A549 (cell line): ENCODE measurements at regions not wholly inside any gene's neighbourhood (a gene's known extent, or its start where the extent isn't known, plus 50 kb on each side); places are given as distances from the start of the nearest gene placed in this dataset.

Source experiments
- ATAC-seq, 2 experiments: fragments of 200-7000 bp in 1 of 2; fragments of >200 bp in 1 of 2; cut with Nextera tagmentation in 1 of 2; cut with Tn5 transposase in 1 of 2; 3 replicates each; pipeline versions ENCODE4 v1.8.0 to v1.9.1; 2018 to 2020; ENCODE audit warnings: mild to moderate bottlenecking in 1 of 2, moderate library complexity in 1 of 2
- CTCF ChIA-PET: fragments of 300-600 bp; sonication (Branson Sonifier 250); formaldehyde crosslinking; extraction: SDS; loops from one replicate; lab custom pipeline; 2021; ENCODE audit warnings: antibody characterized with exemption, inconsistent platforms; lab: Yijun Ruan, JAX
- POLR2A ChIA-PET: fragments of 350-600 bp; formaldehyde crosslinking; extraction: SDS; loops from one replicate; lab custom pipeline; 2021; ENCODE audit warnings: antibody characterized with exemption, inconsistent platforms; lab: Yijun Ruan, JAX
- DNase-seq, 2 experiments: peaks; one replicate each; pipeline versions ENCODE4 v3.0.0 to v3.0.0-alpha.2; 2011 to 2016; ENCODE audit warnings: low read depth in 1 of 2, low spot score in 1 of 2
- FAIRE-seq: peaks from 2 replicates; lab custom pipeline; 2011; peaks lifted over from hg19 to GRCh38; lab: Jason Lieb, UNC
- H3K27ac ChIP-seq, 2 experiments: fragments of >200 bp; sonication (Bioruptor Twin); formaldehyde crosslinking; 3 replicates each; pipeline ENCODE4 v1.5.1; 2016 to 2017
- H3K4me1 ChIP-seq: fragments of >200 bp; sonication (Bioruptor Twin); formaldehyde crosslinking; 3 replicates; pipeline ENCODE4 v1.6.1; 2016
- H3K4me2 ChIP-seq: fragments of >200 bp; sonication (Bioruptor Twin); formaldehyde crosslinking; 3 replicates; pipeline ENCODE4 v1.6.1; 2016
- H3K4me3 ChIP-seq: fragments of >200 bp; sonication (Bioruptor Twin); formaldehyde crosslinking; 3 replicates; pipeline ENCODE4 v1.5.1; 2016
- H3K9me3 ChIP-seq: fragments of >200 bp; sonication (Bioruptor Twin); formaldehyde crosslinking; 3 replicates; pipeline ENCODE4 v1.6.1; 2016
- CBX2 ChIP-seq: fragments of 200-600 bp; sonication (generic); IDR thresholded peaks from 2 replicates; pipeline ENCODE4 v1.6.1; 2016; ENCODE audit warnings: low read depth, mild to moderate bottlenecking, borderline replicate concordance
- CBX8 ChIP-seq: fragments of 200-600 bp; sonication (generic); IDR thresholded peaks from 2 replicates; pipeline ENCODE4 v1.6.1; 2016
- CEBPB ChIP-seq, 2 experiments: fragments of >200 bp in 1 of 2; sonication (Bioruptor Twin) in 1 of 2; formaldehyde crosslinking in 1 of 2; IDR thresholded peaks; 2 replicates each; pipeline ENCODE4 v1.6.1; 2012 to 2016
- ESRRA ChIP-seq: fragments of 150-350 bp; IDR thresholded peaks from 2 replicates; pipeline ENCODE4 v1.6.1; 2014; ENCODE audit warnings: mild to moderate bottlenecking, low read length, borderline replicate concordance
- FOSL2 ChIP-seq, 2 experiments: fragments of 450-650 bp in 1 of 2; fragments of >200 bp in 1 of 2; sonication (Bioruptor Twin) in 1 of 2; formaldehyde crosslinking; IDR thresholded peaks; 2 replicates each; pipeline versions ENCODE4 v1.5.0 to v1.6.1; 2016 to 2020; ENCODE audit warnings: mild to moderate bottlenecking in 1 of 2, moderate library complexity in 1 of 2
- FOXS1 ChIP-seq: fragments of 250-450 bp; sonication (Bioruptor Pico); IDR thresholded peaks from 2 replicates; pipeline ENCODE4 v1.5.0; 2020; ENCODE audit warnings: mild to moderate bottlenecking, moderate library complexity
- GATA3 ChIP-seq: IDR thresholded peaks from 2 replicates; pipeline ENCODE4 v1.6.1; 2012; ENCODE audit warnings: borderline replicate concordance
- HDAC2 ChIP-seq: fragments of 200-600 bp; sonication (generic); IDR thresholded peaks from 2 replicates; pipeline ENCODE4 v1.6.1; 2016
- HOXB13 ChIP-seq: fragments of 250-450 bp; sonication (Bioruptor Pico); IDR thresholded peaks from 2 replicates; pipeline ENCODE4 v1.5.0; 2020; ENCODE audit warnings: low read depth, mild to moderate bottlenecking, moderate library complexity
- HOXB5 ChIP-seq: fragments of 250-450 bp; sonication (Bioruptor Pico); IDR thresholded peaks from 2 replicates; pipeline ENCODE4 v1.5.0; 2020; ENCODE audit warnings: mild to moderate bottlenecking, moderate library complexity
- JUN ChIP-seq, 2 experiments: fragments of >200 bp; sonication (Bioruptor Twin); formaldehyde crosslinking; IDR thresholded peaks; 2 replicates in 1 of 2; 3 replicates in 1 of 2; pipeline ENCODE4 v1.6.1; 2016 to 2017
- MAFK ChIP-seq: fragments of 450-650 bp; IDR thresholded peaks from 2 replicates; pipeline ENCODE4 v1.6.1; 2014; ENCODE audit not compliant: partially characterized antibody
- MAZ ChIP-seq: fragments of 150-350 bp; IDR thresholded peaks from 2 replicates; pipeline ENCODE4 v1.6.1; 2014; ENCODE audit warnings: antibody characterized with exemption, low read depth, low read length, borderline replicate concordance
- NFE2L2 ChIP-seq: fragments of 150-350 bp; conservative IDR thresholded peaks from 2 replicates; pipeline ENCODE4 v1.6.1; 2014; ENCODE audit warnings: low read length
- POLR2A ChIP-seq: IDR thresholded peaks from 2 replicates; pipeline ENCODE4 v1.6.1; 2012; ENCODE audit warnings: mild to moderate bottlenecking, low read length
- RAD21 ChIP-seq, 2 experiments: fragments of >200 bp in 1 of 2; sonication (Bioruptor Twin) in 1 of 2; formaldehyde crosslinking in 1 of 2; IDR thresholded peaks in 1 of 2; conservative IDR thresholded peaks in 1 of 2; 2 replicates in 1 of 2; 3 replicates in 1 of 2; pipeline ENCODE4 v1.6.1; 2012 to 2018; ENCODE audit warnings: inconsistent platforms in 1 of 2
- RARB ChIP-seq: fragments of 250-450 bp; sonication (Bioruptor Pico); IDR thresholded peaks from 2 replicates; pipeline ENCODE4 v1.8.0; 2021; ENCODE audit warnings: mild to moderate bottlenecking, moderate library complexity
- RCOR1 ChIP-seq: fragments of 150-350 bp; IDR thresholded peaks from 2 replicates; pipeline ENCODE4 v1.6.1; 2014; ENCODE audit warnings: antibody characterized with exemption, low read length, low read depth
- REST ChIP-seq: fragments of 200-600 bp; sonication (generic); IDR thresholded peaks from 2 replicates; pipeline ENCODE4 v1.6.1; 2016; ENCODE audit warnings: antibody characterized with exemption, mild to moderate bottlenecking, moderate library complexity
- SREBF2 ChIP-seq: fragments of 450-650 bp; IDR thresholded peaks from 2 replicates; pipeline ENCODE4 v1.6.1; 2014; ENCODE audit warnings: mild to moderate bottlenecking, moderate library complexity
- TFCP2L1 ChIP-seq: fragments of 250-450 bp; sonication (Bioruptor Pico); IDR thresholded peaks from 2 replicates; pipeline ENCODE4 v1.5.0; 2021; ENCODE audit warnings: mild to moderate bottlenecking
- TP53 ChIP-seq: fragments of 250-450 bp; sonication (Bioruptor Pico); IDR thresholded peaks from 2 replicates; pipeline ENCODE4 v1.5.0; 2021; ENCODE audit warnings: mild to moderate bottlenecking, moderate library complexity
- ZC3H11A ChIP-seq: fragments of 450-650 bp; IDR thresholded peaks from 2 replicates; pipeline ENCODE4 v1.6.1; 2014; ENCODE audit warnings: antibody characterized with exemption, mild to moderate bottlenecking
- ZFP36 ChIP-seq: fragments of 450-650 bp; IDR thresholded peaks from 2 replicates; pipeline ENCODE4 v1.6.1; 2014; ENCODE audit warnings: borderline replicate concordance; ENCODE audit not compliant: partially characterized antibody
- ZNF302 ChIP-seq: fragments of 250-450 bp; sonication (Bioruptor Pico); IDR thresholded peaks from 2 replicates; pipeline ENCODE4 v1.9.0; 2021; ENCODE audit warnings: inconsistent platforms, mild to moderate bottlenecking, moderate library complexity
- WGBS: methylation state at CpG from one replicate; pipeline ENCODE4 v1.1.6; 2017; ENCODE audit errors: missing lambda C conversion rate; 5-methylcytosine and 5-hydroxymethylcytosine counted together
- TF ChIP-seq, protein P1 (sequence below): fragments of >200 bp; sonication (Bioruptor Twin); formaldehyde crosslinking; IDR thresholded peaks from 2 replicates; pipeline ENCODE4 v1.6.1; 2016
- TF ChIP-seq, protein P2 (sequence below): IDR thresholded peaks from 2 replicates; pipeline ENCODE4 v1.6.1; 2012
- TF ChIP-seq, protein P3 (sequence below): IDR thresholded peaks from 2 replicates; pipeline ENCODE4 v1.6.1; 2012
- TF ChIP-seq, protein P4 (sequence below): fragments of 250-450 bp; sonication (Bioruptor Pico); IDR thresholded peaks from 2 replicates; pipeline ENCODE4 v1.5.0; 2020; ENCODE audit warnings: low read depth, mild to moderate bottlenecking, moderate library complexity

GRCh38 chr1:181405584-181405983 lies 77.7 kb upstream of the CACNA1E start:
- no peak for TF ChIP-seq JUN (IDR thresholded peaks at IDR 0.05)
- no peak for TF ChIP-seq RAD21 (conservative IDR thresholded peaks at IDR 0.05 in 1 of 2, IDR thresholded peaks at IDR 0.05 in 1 of 2)
- TF ChIP-seq CBX2, result no peak
- TF ChIP-seq GATA3, result no peak
- no peak for TF ChIP-seq RCOR1
- TF ChIP-seq HOXB5 (CRISPR knock-in tag), result no peak
- no peak for TF ChIP-seq FOSL2 (IDR thresholded peaks at IDR 0.05)
- TF ChIP-seq FOSL2 (CRISPR knock-in tag; IDR thresholded peaks at IDR 0.05), result no peak
- no peak for TF ChIP-seq CEBPB (IDR thresholded peaks at IDR 0.05)
- no peak for TF ChIP-seq ESRRA
- TF ChIP-seq ZC3H11A, result no peak
- no peak for TF ChIP-seq HOXB13
- no peak for TF ChIP-seq FOXS1
- TF ChIP-seq CBX8, result no peak
- TF ChIP-seq HDAC2, result no peak
- Histone ChIP-seq H3K9me3 (no peaks in the 10 kb centered on the region), H3K4me2 (no peak overlapping the region), H3K4me3 (no peak overlapping the region), H3K27ac (no peak overlapping the region), H3K4me1 (no peaks in the 10 kb centered on the region)
- no peak for ATAC-seq
- CTCF ChIA-PET, result interaction anchor here (1.3 kb wide), 1 partner anchor 217 kb away, joined by 3 read pairs; no protein-coding TSS in a partner anchor
- no peak for FAIRE-seq
- WGBS, result 14% methylated on average over 2 of the region's 2 CpGs
- DNase-seq, result no peak
- POLR2A ChIA-PET, result no interaction called here

DNA sequence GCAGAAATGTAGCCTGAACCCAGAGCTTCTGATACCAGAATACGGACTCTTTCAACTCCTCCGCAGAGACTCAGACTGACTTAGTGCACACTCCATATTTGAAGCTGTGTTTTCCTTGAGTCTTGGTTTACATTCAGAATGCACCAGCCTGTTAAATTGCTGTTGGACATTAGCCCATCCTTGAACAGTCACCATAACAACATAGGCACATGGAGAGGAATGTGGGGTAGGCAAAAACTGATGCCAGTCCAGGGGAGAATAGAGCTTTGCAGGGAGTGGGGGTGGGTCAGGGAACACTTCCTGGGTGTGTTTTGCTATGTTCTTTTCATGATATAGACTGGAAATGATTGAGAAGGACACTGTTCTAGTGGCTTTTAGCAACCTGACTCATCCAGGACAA lies 76.3 kb upstream of the CACNA1E start:
- FAIRE-seq (no peak), ATAC-seq (no peak), DNase-seq (no peak)
- no peak overlapping the region for H3K4me3 ChIP-seq
- CTCF ChIA-PET, result interaction anchor here (0.5 to 1.3 kb wide), 2 partner anchors 218 to 493 kb away, joined by 3 read pairs; no protein-coding TSS in a partner anchor
- POLR2A ChIA-PET, result no interaction called here
- 45% methylated on average over 2 of the region's 2 CpGs for WGBS
- H3K4me1 ChIP-seq, result no peaks in the 10 kb centered on the region
- TF ChIP-seq MAZ (no peak), RAD21 (conservative IDR thresholded peaks at IDR 0.05 in 1 of 2, IDR thresholded peaks at IDR 0.05 in 1 of 2) (no peak), TP53 (CRISPR knock-in tag) (no peak), ZNF302 (CRISPR knock-in tag) (no peak), NFE2L2 (no peak), SREBF2 (no peak), ZFP36 (no peak), JUN (IDR thresholded peaks at IDR 0.05) (no peak), MAFK (no peak), ZC3H11A (no peak), POLR2A (no peak), RCOR1 (no peak), REST (no peak), CEBPB (IDR thresholded peaks at IDR 0.05) (no peak), TFCP2L1 (no peak), RARB (no peak)
- TF ChIP-seq, protein P1, sequence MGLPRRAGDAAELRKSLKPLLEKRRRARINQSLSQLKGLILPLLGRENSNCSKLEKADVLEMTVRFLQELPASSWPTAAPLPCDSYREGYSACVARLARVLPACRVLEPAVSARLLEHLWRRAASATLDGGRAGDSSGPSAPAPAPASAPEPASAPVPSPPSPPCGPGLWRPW, result no peak
- TF ChIP-seq, protein P2, sequence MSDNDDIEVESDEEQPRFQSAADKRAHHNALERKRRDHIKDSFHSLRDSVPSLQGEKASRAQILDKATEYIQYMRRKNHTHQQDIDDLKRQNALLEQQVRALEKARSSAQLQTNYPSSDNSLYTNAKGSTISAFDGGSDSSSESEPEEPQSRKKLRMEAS, result no peak
- TF ChIP-seq, protein P3, sequence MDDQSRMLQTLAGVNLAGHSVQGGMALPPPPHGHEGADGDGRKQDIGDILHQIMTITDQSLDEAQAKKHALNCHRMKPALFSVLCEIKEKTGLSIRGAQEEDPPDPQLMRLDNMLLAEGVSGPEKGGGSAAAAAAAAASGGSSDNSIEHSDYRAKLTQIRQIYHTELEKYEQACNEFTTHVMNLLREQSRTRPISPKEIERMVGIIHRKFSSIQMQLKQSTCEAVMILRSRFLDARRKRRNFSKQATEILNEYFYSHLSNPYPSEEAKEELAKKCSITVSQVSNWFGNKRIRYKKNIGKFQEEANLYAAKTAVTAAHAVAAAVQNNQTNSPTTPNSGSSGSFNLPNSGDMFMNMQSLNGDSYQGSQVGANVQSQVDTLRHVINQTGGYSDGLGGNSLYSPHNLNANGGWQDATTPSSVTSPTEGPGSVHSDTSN, result no peak
- TF ChIP-seq, protein P4, sequence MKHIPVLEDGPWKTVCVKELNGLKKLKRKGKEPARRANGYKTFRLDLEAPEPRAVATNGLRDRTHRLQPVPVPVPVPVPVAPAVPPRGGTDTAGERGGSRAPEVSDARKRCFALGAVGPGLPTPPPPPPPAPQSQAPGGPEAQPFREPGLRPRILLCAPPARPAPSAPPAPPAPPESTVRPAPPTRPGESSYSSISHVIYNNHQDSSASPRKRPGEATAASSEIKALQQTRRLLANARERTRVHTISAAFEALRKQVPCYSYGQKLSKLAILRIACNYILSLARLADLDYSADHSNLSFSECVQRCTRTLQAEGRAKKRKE, result no peak
- H3K4me2 ChIP-seq, result no peak overlapping the region
- no peaks in the 10 kb centered on the region for H3K9me3 ChIP-seq
- no peak overlapping the region for H3K27ac ChIP-seq
